KOPT-K1 (cell line): ENCODE measurements at regions not wholly inside any gene's neighbourhood (a gene's known extent, or its start where the extent isn't known, plus 50 kb on each side); places are given as distances from the start of the nearest gene placed in this dataset.
"Not testable (repeated sequence)": the region's sequence is repeated elsewhere in the genome, so short reads cannot be mapped to it uniquely, and the experiment has no call there.

Source experiments
- H3K27ac ChIP-seq: fragments of 200-600 bp; sonication (generic); 2 replicates; pipeline ENCODE4 v1.5.1; 2016; ENCODE audit warnings: antibody characterized with exemption, mild to moderate bottlenecking, low read depth, low read length; ENCODE audit not compliant: poor library complexity, severe bottlenecking
- H3K36me3 ChIP-seq: fragments of 200-600 bp; sonication (generic); 2 replicates; pipeline ENCODE4 v1.5.1; 2017; ENCODE audit warnings: antibody characterized with exemption, mild to moderate bottlenecking, low read length, moderate library complexity; ENCODE audit not compliant: insufficient read depth
- H3K9me3 ChIP-seq: fragments of 200-600 bp; sonication (generic); 2 replicates; pipeline ENCODE4 v1.5.1; 2017; ENCODE audit warnings: antibody characterized with exemption, low read length, mild to moderate bottlenecking; ENCODE audit not compliant: insufficient read depth, poor library complexity, severe bottlenecking

- Histone ChIP-seq H3K9me3 (peaks cover 6% of the 10 kb centered on the region), H3K36me3 (no peaks in the 10 kb centered on the region), H3K27ac (no peak overlapping the region)
Observed at GRCh38 chr3:110966966-110967663, 104.5 kb upstream of the NECTIN3 start.

GRCh38 chr3:110968076-110968475 lies 103.5 kb upstream of the NECTIN3 start:
- H3K9me3 ChIP-seq: peaks cover 6% of the 10 kb centered on the region
- no peak overlapping the region for H3K27ac ChIP-seq
- H3K36me3 ChIP-seq: no peaks in the 10 kb centered on the region

GRCh38 chr3:110969229-110970211 lies 102.1 kb upstream of the NECTIN3 start:
- H3K9me3 ChIP-seq: peaks cover 1% of the 10 kb centered on the region

GRCh38 chr3:110971010-110971601 lies 100.5 kb upstream of the NECTIN3 start:
- H3K36me3 ChIP-seq: no peaks in the 10 kb centered on the region
- H3K27ac ChIP-seq: no peak overlapping the region
- no peaks in the 10 kb centered on the region for H3K9me3 ChIP-seq

More at GRCh38 chr3:110969229-110970211, 102.1 kb upstream of the NECTIN3 start:
- Histone ChIP-seq H3K36me3 (no peaks in the 10 kb centered on the region), H3K27ac (no peak overlapping the region)

GRCh38 chr3:110973263-110973895 lies 98.2 kb upstream of the NECTIN3 start:
- H3K9me3 ChIP-seq: no peaks in the 10 kb centered on the region
- no peak overlapping the region for H3K27ac ChIP-seq
- H3K36me3 ChIP-seq: no peaks in the 10 kb centered on the region

- Histone ChIP-seq H3K9me3 (no peaks in the 10 kb centered on the region), H3K36me3 (no peaks in the 10 kb centered on the region), H3K27ac (no peak overlapping the region)
Observed at GRCh38 chr3:110974902-110975301, 96.7 kb upstream of the NECTIN3 start.

GRCh38 chr3:110984456-110985250 lies 87.0 kb upstream of the NECTIN3 start:
- peaks cover 6% of the 10 kb centered on the region for H3K9me3 ChIP-seq
- no peaks in the 10 kb centered on the region for H3K36me3 ChIP-seq
- H3K27ac ChIP-seq: no peak overlapping the region

GRCh38 chr3:110989446-110989845 lies 82.2 kb upstream of the NECTIN3 start:
- Histone ChIP-seq H3K27ac (no peak overlapping the region), H3K36me3 (no peaks in the 10 kb centered on the region), H3K9me3 (peaks cover 6% of the 10 kb centered on the region)

GRCh38 chr3:110995461-110996231 lies 76.0 kb upstream of the NECTIN3 start:
- no peaks in the 10 kb centered on the region for H3K36me3 ChIP-seq
- no peak overlapping the region for H3K27ac ChIP-seq
- no peaks in the 10 kb centered on the region for H3K9me3 ChIP-seq

- not testable (repeated sequence) for H3K36me3 ChIP-seq, H3K9me3 ChIP-seq, H3K27ac ChIP-seq
Observed at GRCh38 chr3:110998766-110999165, 72.8 kb upstream of the NECTIN3 start.

- not testable (repeated sequence) for H3K36me3 ChIP-seq, H3K9me3 ChIP-seq, H3K27ac ChIP-seq
Observed at GRCh38 chr3:111006485-111006884, 65.1 kb upstream of the NECTIN3 start.

- H3K36me3 ChIP-seq: no peaks in the 10 kb centered on the region
- no peak overlapping the region for H3K27ac ChIP-seq
- no peaks in the 10 kb centered on the region for H3K9me3 ChIP-seq
Observed at GRCh38 chr3:111012388-111013248, 59.0 kb upstream of the NECTIN3 start.
